ENCODE measurements at regions not wholly inside any gene's neighbourhood (a gene's known extent, or its start where the extent isn't known, plus 50 kb on each side); places are given as distances from the start of the nearest gene placed in this dataset.

DNA sequence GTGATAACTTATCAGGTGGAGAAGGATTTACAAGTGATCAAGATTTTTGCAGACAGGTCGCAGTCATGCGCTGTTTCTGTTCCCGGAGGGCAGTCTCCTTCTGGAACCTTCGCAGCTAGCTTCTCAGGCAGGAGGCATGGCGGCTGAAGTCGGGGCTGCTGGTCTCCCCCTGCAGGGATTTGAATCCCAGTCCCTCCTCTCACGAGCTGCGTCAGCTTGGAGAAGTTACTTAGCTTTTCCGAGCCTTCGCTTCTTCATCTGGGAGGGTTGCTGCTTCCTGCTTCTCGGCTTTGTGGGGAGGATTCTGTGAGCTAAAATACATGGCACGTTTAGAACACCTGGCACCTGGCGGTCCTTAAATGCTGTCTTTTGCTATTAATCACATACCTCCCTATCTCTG is 287.8 kb upstream of the FOXF1 start:
- DNase-seq (ENCODE audit: low read depth, low spot score) = no peak
- Histone ChIP-seq H3K4me2 (ENCODE audit: low read length) (no peak overlapping the region), H3K9me2 (ENCODE audit: insufficient read depth) (no peaks in the 10 kb centered on the region), H4K20me1 (ENCODE audit: insufficient read depth) (no peaks in the 10 kb centered on the region), H2AFZ (ENCODE audit: low read depth, low read length, poor library complexity, severe bottlenecking) (no peak overlapping the region), H3K9ac (ENCODE audit: low read length) (no peak overlapping the region), H3K4me3 (replicated peaks in 1 of 2; ENCODE audit: low read depth in 1 of 2, low read length in 2 of 2) (no peak overlapping the region), H3K27ac (ENCODE audit: low read depth, low read length) (no peak overlapping the region), H3K27me3 (ENCODE audit: insufficient read depth, low read length) (peaks cover 61% of the 10 kb centered on the region), H3K4me1 (ENCODE audit: control insufficient read depth in 1 of 2, insufficient read depth in 2 of 2, low read length in 2 of 2) (no peaks in the 10 kb centered on the region), H3K9me3 (ENCODE audit: control insufficient read depth in 1 of 2, insufficient read depth in 1 of 2, low read depth in 1 of 2, low read length in 2 of 2) (no peaks in the 10 kb centered on the region), H3K79me2 (ENCODE audit: insufficient read depth, low read length) (no peaks in the 10 kb centered on the region), H3K36me3 (ENCODE audit: control insufficient read depth in 1 of 2, insufficient read depth in 2 of 2, low read length in 2 of 2) (no peaks in the 10 kb centered on the region)
- TF ChIP-seq REST (IDR thresholded peaks at IDR 0.05; ENCODE audit: low read depth) (no peak), POLR2A (IDR thresholded peaks at IDR 0.05; ENCODE audit: borderline replicate concordance, extremely low read depth, insufficient read depth, insufficient read length) (no peak), POLR2AphosphoS5 (IDR thresholded peaks at IDR 0.05; ENCODE audit: low read depth, low read length) (no peak), SIN3A (IDR thresholded peaks at IDR 0.05; ENCODE audit: low read depth) (no peak), ZBTB33 (IDR thresholded peaks at IDR 0.05; ENCODE audit: extremely low read depth, insufficient replicate concordance, low read length) (no peak), SRF (IDR thresholded peaks at IDR 0.05; ENCODE audit: low read depth) (no peak), ZFX (IDR thresholded peaks at IDR 0.05) (no peak), ATF3 (IDR thresholded peaks at IDR 0.05) (no peak), CTCF (IDR thresholded peaks at IDR 0.05 in 2 of 3, conservative IDR thresholded peaks at IDR 0.05 in 1 of 3; ENCODE audit: borderline replicate concordance in 1 of 3, insufficient read depth in 1 of 3, low read depth in 2 of 3, low read length in 2 of 3) (no peak), TCF7L2 (IDR thresholded peaks at IDR 0.05; ENCODE audit: borderline replicate concordance, extremely low read depth, insufficient read depth, insufficient read length) (no peak), CBX3 (IDR thresholded peaks at IDR 0.05; ENCODE audit: low read depth) (no peak)
- ChIA-PET RAD21 (ENCODE audit: low non-redundant PET in 1 of 2, low total read pairs in 2 of 2, uncharacterized antibody in 2 of 2, unreplicated experiment in 2 of 2) (no interaction called here), CTCF (interaction anchor here (0.7 to 1.2 kb wide), 2 partner anchors 30 to 150 kb away, joined by 4 to 5 read pairs; no protein-coding TSS in a partner anchor), POLR2A (no interaction called here)
- ATAC-seq = no peak
- intact Hi-C loops (cut with micrococcal nuclease) = no loop called here
- no TSS peak for BruUV-seq (replicated peaks)
